ENCODE measurements at regions not wholly inside any gene's neighbourhood (a gene's known extent, or its start where the extent isn't known, plus 50 kb on each side); places are given as distances from the start of the nearest gene placed in this dataset.

DNA sequence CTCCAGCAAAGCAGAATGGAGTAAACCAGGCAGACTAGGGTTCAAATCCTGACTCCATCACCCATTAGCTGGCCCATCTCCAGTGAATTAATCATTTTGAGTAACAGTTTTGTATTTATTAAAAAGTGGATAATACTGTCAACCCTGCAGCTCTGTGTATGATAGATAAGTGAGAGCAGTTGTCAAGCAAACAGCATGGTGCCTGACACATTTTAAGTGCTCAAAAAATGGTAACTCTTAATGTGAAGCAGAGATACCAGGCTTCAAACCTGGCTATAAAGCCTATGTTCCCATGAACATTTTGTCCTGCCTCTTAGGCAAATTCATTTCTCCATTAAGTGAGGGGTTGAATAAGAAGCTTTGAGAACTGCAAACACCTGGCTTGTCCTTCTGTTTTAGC is 409.6 kb downstream of the TBC1D4 start:
- TF ChIP-seq CTCF (IDR thresholded peaks at IDR 0.05) (no peak), POLR2AphosphoS5 (IDR thresholded peaks at IDR 0.05; ENCODE audit: low read depth, low read length) (no peak), TCF7L2 (IDR thresholded peaks at IDR 0.05; ENCODE audit: low read depth, low read length) (no peak), REST (IDR thresholded peaks at IDR 0.05; ENCODE audit: insufficient read depth in 1 of 2, low read depth in 2 of 2, low read length in 1 of 2) (no peak)

All from Panc1 (cell line).